ENCODE measurements at regions not wholly inside any gene's neighbourhood (a gene's known extent, or its start where the extent isn't known, plus 50 kb on each side); places are given as distances from the start of the nearest gene placed in this dataset.

DNA sequence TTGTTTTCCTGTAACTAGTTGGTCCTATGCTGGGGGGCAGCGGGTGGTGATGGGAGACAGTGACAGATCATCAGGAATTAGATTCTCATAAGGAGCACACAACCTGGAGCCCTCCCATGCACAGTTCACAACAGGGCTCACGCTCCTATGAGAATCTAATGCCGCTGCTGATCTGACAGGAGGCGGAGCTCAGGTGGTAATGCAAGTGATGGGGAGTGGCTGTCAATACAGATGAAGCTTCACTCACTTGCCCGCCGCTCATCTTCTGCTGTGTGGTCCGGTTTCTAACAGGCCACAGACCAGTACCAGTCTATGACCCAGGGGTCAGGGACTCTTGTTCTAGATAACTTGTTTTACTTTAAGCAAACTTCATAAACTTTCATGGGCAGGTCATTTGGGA is 205.3 kb upstream of the SLC14A2 start:
- no peak for TF ChIP-seq SP1 (IDR thresholded peaks at IDR 0.05; ENCODE audit: low read depth)
- TF ChIP-seq CEBPB (IDR thresholded peaks at IDR 0.05; ENCODE audit: low read depth): no peak
- TF ChIP-seq, protein P1, sequence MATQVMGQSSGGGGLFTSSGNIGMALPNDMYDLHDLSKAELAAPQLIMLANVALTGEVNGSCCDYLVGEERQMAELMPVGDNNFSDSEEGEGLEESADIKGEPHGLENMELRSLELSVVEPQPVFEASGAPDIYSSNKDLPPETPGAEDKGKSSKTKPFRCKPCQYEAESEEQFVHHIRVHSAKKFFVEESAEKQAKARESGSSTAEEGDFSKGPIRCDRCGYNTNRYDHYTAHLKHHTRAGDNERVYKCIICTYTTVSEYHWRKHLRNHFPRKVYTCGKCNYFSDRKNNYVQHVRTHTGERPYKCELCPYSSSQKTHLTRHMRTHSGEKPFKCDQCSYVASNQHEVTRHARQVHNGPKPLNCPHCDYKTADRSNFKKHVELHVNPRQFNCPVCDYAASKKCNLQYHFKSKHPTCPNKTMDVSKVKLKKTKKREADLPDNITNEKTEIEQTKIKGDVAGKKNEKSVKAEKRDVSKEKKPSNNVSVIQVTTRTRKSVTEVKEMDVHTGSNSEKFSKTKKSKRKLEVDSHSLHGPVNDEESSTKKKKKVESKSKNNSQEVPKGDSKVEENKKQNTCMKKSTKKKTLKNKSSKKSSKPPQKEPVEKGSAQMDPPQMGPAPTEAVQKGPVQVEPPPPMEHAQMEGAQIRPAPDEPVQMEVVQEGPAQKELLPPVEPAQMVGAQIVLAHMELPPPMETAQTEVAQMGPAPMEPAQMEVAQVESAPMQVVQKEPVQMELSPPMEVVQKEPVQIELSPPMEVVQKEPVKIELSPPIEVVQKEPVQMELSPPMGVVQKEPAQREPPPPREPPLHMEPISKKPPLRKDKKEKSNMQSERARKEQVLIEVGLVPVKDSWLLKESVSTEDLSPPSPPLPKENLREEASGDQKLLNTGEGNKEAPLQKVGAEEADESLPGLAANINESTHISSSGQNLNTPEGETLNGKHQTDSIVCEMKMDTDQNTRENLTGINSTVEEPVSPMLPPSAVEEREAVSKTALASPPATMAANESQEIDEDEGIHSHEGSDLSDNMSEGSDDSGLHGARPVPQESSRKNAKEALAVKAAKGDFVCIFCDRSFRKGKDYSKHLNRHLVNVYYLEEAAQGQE (IDR thresholded peaks at IDR 0.05; ENCODE audit: low read depth): no peak
- no peak for TF ChIP-seq POLR2AphosphoS5 (IDR thresholded peaks at IDR 0.05; ENCODE audit: low read depth, low read length)

DNA sequence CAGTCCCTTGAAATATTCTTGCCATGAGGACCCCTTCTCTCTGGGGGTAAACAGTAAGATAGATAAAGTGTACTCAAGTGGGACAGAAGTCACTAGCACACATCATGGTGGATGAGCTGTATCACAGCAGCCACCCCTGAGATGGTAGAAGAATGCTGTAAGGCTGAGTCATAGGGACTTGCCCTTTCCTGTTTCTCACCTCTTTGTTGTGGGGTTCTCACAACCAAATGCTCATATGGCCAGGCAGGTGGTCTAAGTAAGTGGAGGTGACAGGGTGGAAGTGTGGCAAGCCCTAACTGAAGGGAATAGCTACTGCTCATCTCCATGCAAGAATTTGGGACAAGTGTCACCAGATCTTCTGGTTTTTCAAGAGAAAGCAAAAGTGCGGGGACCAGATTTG is 202.7 kb upstream of the SLC14A2 start:
- Histone ChIP-seq H3K9me3 (ENCODE audit: control insufficient read depth in 1 of 2, insufficient read depth in 1 of 2, low read depth in 1 of 2, low read length in 2 of 2) (no peaks in the 10 kb centered on the region), H3K27me3 (ENCODE audit: insufficient read depth, low read length) (no peaks in the 10 kb centered on the region), H3K36me3 (ENCODE audit: control insufficient read depth in 1 of 2, insufficient read depth in 2 of 2, low read length in 2 of 2) (no peaks in the 10 kb centered on the region), H3K79me2 (ENCODE audit: insufficient read depth, low read length) (no peaks in the 10 kb centered on the region), H3K4me2 (ENCODE audit: low read length) (no peak overlapping the region), H4K20me1 (ENCODE audit: insufficient read depth) (no peaks in the 10 kb centered on the region), H3K27ac (ENCODE audit: low read depth, low read length) (no peak overlapping the region), H2AFZ (ENCODE audit: low read depth, low read length, poor library complexity, severe bottlenecking) (no peak overlapping the region), H3K9ac (ENCODE audit: low read length) (no peak overlapping the region), H3K9me2 (ENCODE audit: insufficient read depth) (no peaks in the 10 kb centered on the region), H3K4me3 (replicated peaks in 1 of 2; ENCODE audit: low read depth in 1 of 2, low read length in 2 of 2) (no peak overlapping the region), H3K4me1 (ENCODE audit: control insufficient read depth in 1 of 2, insufficient read depth in 2 of 2, low read length in 2 of 2) (no peaks in the 10 kb centered on the region)
- DNase-seq (ENCODE audit: low read depth, low spot score) (no peak), ATAC-seq (no peak)
- no TSS peak for BruUV-seq (replicated peaks)
- ChIA-PET RAD21 (ENCODE audit: low non-redundant PET in 1 of 2, low total read pairs in 2 of 2, uncharacterized antibody in 2 of 2, unreplicated experiment in 2 of 2) (no interaction called here), POLR2A (no interaction called here), CTCF (no interaction called here)
- intact Hi-C loops (cut with micrococcal nuclease): no loop called here
- TF ChIP-seq YY1 (IDR thresholded peaks at IDR 0.05; ENCODE audit: extremely low read depth, insufficient replicate concordance, low read depth, low read length) (no peak), ZNF274 (IDR thresholded peaks at IDR 0.05; ENCODE audit: low read depth, low read length) (no peak), EZH2phosphoT487 (IDR thresholded peaks at IDR 0.05; ENCODE audit: borderline replicate concordance) (no peak), POLR2AphosphoS5 (IDR thresholded peaks at IDR 0.05; ENCODE audit: low read depth, low read length) (no peak), TCF7L2 (IDR thresholded peaks at IDR 0.05; ENCODE audit: borderline replicate concordance, extremely low read depth, insufficient read depth, insufficient read length) (no peak), JUND (IDR thresholded peaks at IDR 0.05) (no peak), CBX3 (IDR thresholded peaks at IDR 0.05; ENCODE audit: low read depth) (no peak)
- TF ChIP-seq, protein P2, sequence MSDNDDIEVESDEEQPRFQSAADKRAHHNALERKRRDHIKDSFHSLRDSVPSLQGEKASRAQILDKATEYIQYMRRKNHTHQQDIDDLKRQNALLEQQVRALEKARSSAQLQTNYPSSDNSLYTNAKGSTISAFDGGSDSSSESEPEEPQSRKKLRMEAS (IDR thresholded peaks at IDR 0.05): no peak
- TF ChIP-seq, protein P1 (IDR thresholded peaks at IDR 0.05; ENCODE audit: low read depth): no peak

More for the DNA sequence above, 205.3 kb upstream of the SLC14A2 start:
- H3K4me3 ChIP-seq (replicated peaks in 1 of 2; ENCODE audit: low read depth in 1 of 2, low read length in 2 of 2): no peak overlapping the region
- H3K79me2 ChIP-seq (ENCODE audit: insufficient read depth, low read length): no peaks in the 10 kb centered on the region
- intact Hi-C loops (cut with micrococcal nuclease): no loop called here
- H3K9me2 ChIP-seq (ENCODE audit: insufficient read depth): no peaks in the 10 kb centered on the region
- no peak overlapping the region for H2AFZ ChIP-seq (ENCODE audit: low read depth, low read length, poor library complexity, severe bottlenecking)
- no peak overlapping the region for H3K27ac ChIP-seq (ENCODE audit: low read depth, low read length)
- no TSS peak for BruUV-seq (replicated peaks)
- POLR2A ChIA-PET: no interaction called here
- no peaks in the 10 kb centered on the region for H3K36me3 ChIP-seq (ENCODE audit: control insufficient read depth in 1 of 2, insufficient read depth in 2 of 2, low read length in 2 of 2)
- H3K27me3 ChIP-seq (ENCODE audit: insufficient read depth, low read length): no peaks in the 10 kb centered on the region
- DNase-seq (ENCODE audit: low read depth, low spot score) (no peak), ATAC-seq (no peak)
- H3K9me3 ChIP-seq (ENCODE audit: control insufficient read depth in 1 of 2, insufficient read depth in 1 of 2, low read depth in 1 of 2, low read length in 2 of 2): no peaks in the 10 kb centered on the region
- RAD21 ChIA-PET (ENCODE audit: low non-redundant PET in 1 of 2, low total read pairs in 2 of 2, uncharacterized antibody in 2 of 2, unreplicated experiment in 2 of 2): no interaction called here
- no peaks in the 10 kb centered on the region for H3K4me1 ChIP-seq (ENCODE audit: control insufficient read depth in 1 of 2, insufficient read depth in 2 of 2, low read length in 2 of 2)
- H4K20me1 ChIP-seq (ENCODE audit: insufficient read depth): no peaks in the 10 kb centered on the region
- CTCF ChIA-PET: no interaction called here
- H3K4me2 ChIP-seq (ENCODE audit: low read length): no peak overlapping the region
- no peak overlapping the region for H3K9ac ChIP-seq (ENCODE audit: low read length)
